Peyer's patch (tissue), 4 donors: ENCODE measurements at regions not wholly inside any gene's neighbourhood (a gene's known extent, or its start where the extent isn't known, plus 50 kb on each side); places are given as distances from the start of the nearest gene placed in this dataset.

Experiments used
- CTCF ChIP-seq, 6 experiments: fragments of 450-650 bp in 4 of 6; fragments of 200-600 bp in 2 of 6; sonication (generic) in 1 of 6; IDR thresholded peaks; one replicate each; pipeline ENCODE4 v1.5.1; 2017 to 2019; ENCODE audit warnings: antibody characterized with exemption in 6 of 6, mild to moderate bottlenecking in 3 of 6, moderate library complexity in 1 of 6
- POLR2A ChIP-seq, 2 donors: fragments of 450-650 bp; IDR thresholded peaks; one replicate each; pipeline ENCODE4 v1.5.1; 2017; ENCODE audit warnings: antibody characterized with exemption in 2 of 2, mild to moderate bottlenecking in 2 of 2, moderate library complexity in 2 of 2

- TF ChIP-seq CTCF (IDR thresholded peaks at IDR 0.05) (no peak), POLR2A (IDR thresholded peaks at IDR 0.05) (no peak)
Measured at GRCh38 chr16:86198206-86199118, 299.5 kb downstream of the IRF8 start.
